ENCODE measurements at regions not wholly inside any gene's neighbourhood (a gene's known extent, or its start where the extent isn't known, plus 50 kb on each side); places are given as distances from the start of the nearest gene placed in this dataset.

DNA sequence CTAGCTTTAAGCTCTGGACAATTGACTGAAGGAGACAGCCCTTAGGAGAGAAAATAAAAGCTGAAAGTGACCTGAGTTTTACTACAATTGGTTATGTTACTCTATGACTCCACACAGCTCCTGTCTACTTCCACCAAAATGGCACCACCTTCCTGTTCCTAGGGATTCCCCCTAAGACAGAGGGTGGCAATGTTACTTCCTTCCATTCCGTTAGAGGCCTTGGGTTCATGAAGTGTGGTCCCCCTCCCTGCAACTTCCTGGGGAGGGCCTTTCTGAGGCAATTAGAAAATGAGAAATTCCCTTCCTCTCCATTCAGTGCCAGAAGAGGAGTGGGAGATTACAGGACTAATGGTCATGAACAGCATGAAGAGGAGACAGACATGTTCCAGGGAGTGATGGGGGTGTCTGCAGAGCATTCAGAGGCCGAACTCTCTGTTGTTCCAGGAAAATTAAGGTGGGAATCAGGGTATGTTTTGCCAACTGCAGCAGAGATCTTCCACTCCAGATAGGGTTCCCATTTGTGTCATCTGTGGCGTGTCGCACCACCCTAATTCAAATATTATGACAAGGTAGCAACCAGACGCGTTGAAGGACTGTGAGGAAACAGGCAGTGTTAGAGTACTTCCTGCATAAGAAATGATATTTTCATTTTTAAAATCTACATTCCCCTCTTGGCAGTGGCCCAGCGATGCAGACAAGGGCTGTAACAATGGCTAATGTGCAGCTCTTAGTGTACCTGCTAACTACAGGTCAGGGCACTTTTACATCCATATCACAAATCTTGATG, 53.1 kb upstream of the TRIM67 start:
- H3K27me3 Mint-ChIP-seq, result peaks cover 16% of the 10 kb centered on the region
- no peaks in the 10 kb centered on the region for H3K36me3 Mint-ChIP-seq
- H3K4me3 Mint-ChIP-seq, result no peak overlapping the region
- DNase-seq (ENCODE audit: extremely low spot score, unreplicated experiment), result no peak
- TF ChIP-seq, protein P1, sequence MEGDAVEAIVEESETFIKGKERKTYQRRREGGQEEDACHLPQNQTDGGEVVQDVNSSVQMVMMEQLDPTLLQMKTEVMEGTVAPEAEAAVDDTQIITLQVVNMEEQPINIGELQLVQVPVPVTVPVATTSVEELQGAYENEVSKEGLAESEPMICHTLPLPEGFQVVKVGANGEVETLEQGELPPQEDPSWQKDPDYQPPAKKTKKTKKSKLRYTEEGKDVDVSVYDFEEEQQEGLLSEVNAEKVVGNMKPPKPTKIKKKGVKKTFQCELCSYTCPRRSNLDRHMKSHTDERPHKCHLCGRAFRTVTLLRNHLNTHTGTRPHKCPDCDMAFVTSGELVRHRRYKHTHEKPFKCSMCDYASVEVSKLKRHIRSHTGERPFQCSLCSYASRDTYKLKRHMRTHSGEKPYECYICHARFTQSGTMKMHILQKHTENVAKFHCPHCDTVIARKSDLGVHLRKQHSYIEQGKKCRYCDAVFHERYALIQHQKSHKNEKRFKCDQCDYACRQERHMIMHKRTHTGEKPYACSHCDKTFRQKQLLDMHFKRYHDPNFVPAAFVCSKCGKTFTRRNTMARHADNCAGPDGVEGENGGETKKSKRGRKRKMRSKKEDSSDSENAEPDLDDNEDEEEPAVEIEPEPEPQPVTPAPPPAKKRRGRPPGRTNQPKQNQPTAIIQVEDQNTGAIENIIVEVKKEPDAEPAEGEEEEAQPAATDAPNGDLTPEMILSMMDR (conservative IDR thresholded peaks at IDR 0.05), result no peak
- H3K4me1 Mint-ChIP-seq (ENCODE audit: unreplicated experiment), result peaks cover 8% of the 10 kb centered on the region
- no peak overlapping the region for H3K27ac Mint-ChIP-seq
- no peaks in the 10 kb centered on the region for H3K9me3 Mint-ChIP-seq

DNA sequence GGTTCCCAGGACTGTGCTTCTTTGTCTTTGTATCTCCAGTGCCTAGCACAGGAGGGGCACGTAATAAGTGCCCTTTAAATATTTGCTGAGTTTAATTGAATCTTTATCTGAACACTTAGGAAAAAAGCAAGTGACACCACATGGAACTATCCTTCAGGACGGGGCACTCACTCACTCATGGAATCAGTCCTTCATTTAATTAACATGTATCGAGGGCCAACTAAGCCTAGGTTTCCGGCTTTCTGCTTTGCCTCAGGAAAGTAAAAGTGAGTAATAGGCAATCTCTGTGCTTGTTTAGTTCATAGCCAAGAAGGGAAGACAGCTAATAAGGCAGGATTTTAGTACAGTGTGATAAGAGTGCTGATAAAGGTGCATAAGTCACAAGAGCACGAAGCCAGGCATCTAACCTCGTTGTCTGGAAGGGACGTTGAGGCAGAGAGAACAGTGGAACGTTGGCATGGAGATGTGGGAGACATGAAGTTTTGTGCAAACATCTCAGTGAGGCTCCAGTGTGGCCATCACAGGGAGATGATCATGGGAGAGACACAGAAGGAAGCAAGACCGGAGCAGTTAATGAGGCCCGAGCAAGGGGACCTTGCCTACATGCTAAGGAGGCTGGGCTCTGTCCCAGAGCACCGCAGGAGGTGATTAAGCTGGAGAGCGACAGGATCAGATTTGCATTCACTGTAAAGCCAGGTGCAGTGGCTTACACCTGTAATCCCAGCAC, 54.1 kb upstream of the TRIM67 start:
- Mint-ChIP-seq H3K4me1 (ENCODE audit: unreplicated experiment) (peaks cover 8% of the 10 kb centered on the region), H3K27me3 (peaks cover 14% of the 10 kb centered on the region), H3K27ac (no peak overlapping the region), H3K4me3 (no peak overlapping the region), H3K36me3 (no peaks in the 10 kb centered on the region), H3K9me3 (no peaks in the 10 kb centered on the region)
- TF ChIP-seq, protein P1 (conservative IDR thresholded peaks at IDR 0.05), result no peak
- DNase-seq (ENCODE audit: extremely low spot score, unreplicated experiment), result no peak

DNA sequence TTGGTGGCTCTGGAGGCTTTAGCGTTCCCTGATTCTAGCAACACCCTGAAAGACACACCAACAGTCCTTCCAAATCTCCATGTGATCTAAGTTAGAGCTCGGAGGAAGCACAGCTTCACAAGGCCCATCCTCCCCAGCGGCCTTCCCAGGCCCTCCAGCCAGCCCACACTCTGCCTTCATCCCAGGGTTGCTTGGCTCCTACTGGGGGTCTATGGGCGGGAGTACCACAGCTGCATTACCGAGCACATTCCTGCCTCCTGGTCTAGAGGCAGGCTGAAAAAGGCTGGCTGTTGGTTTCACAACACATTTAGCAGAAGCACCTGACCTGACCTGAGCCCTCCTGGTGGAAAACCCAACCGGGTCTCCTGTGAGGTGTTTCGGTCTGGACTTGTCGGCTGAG, 54.7 kb upstream of the TRIM67 start:
- TF ChIP-seq, protein P1 (conservative IDR thresholded peaks at IDR 0.05), result no peak
- Mint-ChIP-seq H3K36me3 (no peaks in the 10 kb centered on the region), H3K27ac (no peak overlapping the region), H3K9me3 (no peaks in the 10 kb centered on the region), H3K4me3 (no peak overlapping the region), H3K4me1 (ENCODE audit: unreplicated experiment) (peaks cover 8% of the 10 kb centered on the region), H3K27me3 (peaks cover 15% of the 10 kb centered on the region)
- DNase-seq (ENCODE audit: extremely low spot score, unreplicated experiment), result no peak

DNA sequence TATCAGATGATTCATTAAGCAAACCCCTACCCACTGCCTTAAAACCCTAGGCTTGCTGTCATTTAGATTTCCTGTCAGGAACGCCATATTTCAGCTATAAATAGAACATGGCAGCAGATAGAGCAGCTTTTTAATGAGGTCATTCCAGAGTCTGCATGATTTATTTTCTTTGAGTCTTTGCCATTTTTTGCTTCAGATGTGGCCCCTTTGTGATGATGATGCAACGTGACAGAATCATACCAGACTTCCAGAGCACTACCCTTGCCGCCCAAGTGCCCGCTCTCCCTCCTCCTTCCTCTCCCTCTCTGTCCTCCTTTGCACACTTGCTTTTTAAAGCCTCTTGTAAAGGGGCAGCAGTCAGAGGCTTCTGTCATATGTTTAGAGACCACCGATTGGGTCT, 55.5 kb upstream of the TRIM67 start:
- Mint-ChIP-seq H3K9me3 (no peaks in the 10 kb centered on the region), H3K27me3 (peaks cover 12% of the 10 kb centered on the region), H3K27ac (no peak overlapping the region), H3K36me3 (no peaks in the 10 kb centered on the region), H3K4me1 (ENCODE audit: unreplicated experiment) (peaks cover 8% of the 10 kb centered on the region), H3K4me3 (no peak overlapping the region)
- DNase-seq (ENCODE audit: extremely low spot score, unreplicated experiment), result no peak
- TF ChIP-seq, protein P1 (conservative IDR thresholded peaks at IDR 0.05), result no peak

DNA sequence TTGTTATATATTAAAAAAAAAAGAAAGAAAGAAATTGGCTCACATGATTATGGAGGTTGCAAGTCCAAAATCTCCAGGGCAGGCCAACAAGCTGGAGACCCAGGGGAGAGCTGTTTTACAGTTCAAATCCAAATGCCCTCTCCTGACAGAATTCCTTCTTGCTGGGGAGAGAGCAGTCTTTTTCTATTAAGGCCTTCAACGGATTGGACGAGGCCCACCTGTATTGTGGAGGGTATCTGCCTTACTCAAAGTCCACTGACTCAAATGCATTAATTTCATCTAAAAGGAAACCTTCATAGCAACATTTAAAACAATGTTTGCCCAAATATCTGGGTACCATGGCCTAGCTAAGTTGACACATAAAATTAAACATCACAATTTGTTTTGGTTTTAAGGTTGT, 56.9 kb upstream of the TRIM67 start:
- no peak overlapping the region for H3K4me3 Mint-ChIP-seq

More for the DNA sequence above, 56.9 kb upstream of the TRIM67 start:
- Mint-ChIP-seq H3K27ac (no peak overlapping the region), H3K36me3 (no peaks in the 10 kb centered on the region), H3K27me3 (peaks cover 18% of the 10 kb centered on the region), H3K4me1 (ENCODE audit: unreplicated experiment) (peaks cover 8% of the 10 kb centered on the region), H3K9me3 (no peaks in the 10 kb centered on the region)
- TF ChIP-seq, protein P1 (conservative IDR thresholded peaks at IDR 0.05), result no peak
- DNase-seq (ENCODE audit: extremely low spot score, unreplicated experiment), result no peak

Data from type B pancreatic cell (in vitro differentiated cells).